ENCODE measurements at regions not wholly inside any gene's neighbourhood (a gene's known extent, or its start where the extent isn't known, plus 50 kb on each side); places are given as distances from the start of the nearest gene placed in this dataset.

- Mint-ChIP-seq H3K9me3 (no peaks in the 10 kb centered on the region), H3K27ac (no peak overlapping the region), H3K4me1 (ENCODE audit: low read depth) (no peaks in the 10 kb centered on the region), H3K4me3 (no peak overlapping the region), H3K27me3 (peaks cover 9% of the 10 kb centered on the region), H3K36me3 (ENCODE audit: low read depth) (no peaks in the 10 kb centered on the region)
- ChIA-PET POLR2A (no interaction called here), CTCF (no interaction called here)
- ATAC-seq (ENCODE audit: poor library complexity) (no peak), DNase-seq (no peak)
- Histone ChIP-seq H3K27me3 (ENCODE audit: control insufficient read depth in 1 of 2, insufficient read depth in 2 of 2, low read length in 2 of 2) (peaks cover 0 to 1% of the 10 kb centered on the region in 2 experiments), H3K27ac (ENCODE audit: low read depth in 1 of 2, low read length in 2 of 2) (no peak overlapping the region), H3K9me3 (ENCODE audit: control insufficient read depth in 1 of 2, insufficient read depth in 1 of 2, low read length in 2 of 2) (no peaks in the 10 kb centered on the region), H3K4me1 (ENCODE audit: insufficient read depth, low read length) (no peaks in the 10 kb centered on the region), H3K4me3 (ENCODE audit: low read length) (no peak overlapping the region), H3K36me3 (ENCODE audit: insufficient read depth, low read length) (no peaks in the 10 kb centered on the region)
- TF ChIP-seq CTCF (IDR thresholded peaks at IDR 0.05), result no peak
- intact Hi-C loops (cut with DNase I, micrococcal nuclease), result no loop called here
Observed at GRCh38 chr7:132044247-132044646, 487.8 kb upstream of the PODXL start.

DNA sequence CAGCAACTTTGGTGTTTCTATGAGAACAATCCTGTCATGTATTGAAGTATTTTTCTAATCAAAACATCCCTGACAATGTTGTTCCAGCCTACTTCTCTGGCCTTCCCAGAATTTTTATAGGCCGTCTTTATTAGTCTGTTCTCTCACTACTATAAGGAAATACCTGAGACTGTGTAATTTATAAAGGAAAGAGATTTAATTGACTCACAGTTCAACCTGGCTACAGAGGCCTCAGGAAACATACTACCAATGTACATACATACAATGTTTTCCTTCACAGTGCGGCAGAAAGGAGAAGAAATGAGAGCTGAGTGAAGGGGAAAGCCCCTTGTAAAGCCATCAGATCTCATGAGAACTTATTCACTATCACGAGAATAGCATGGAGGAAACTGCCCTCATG, 484.7 kb upstream of the PODXL start:
- H3K4me1 Mint-ChIP-seq (ENCODE audit: low read depth), result no peaks in the 10 kb centered on the region
- intact Hi-C loops (cut with DNase I, micrococcal nuclease), result no loop called here
- H3K4me1 ChIP-seq (ENCODE audit: insufficient read depth, low read length), result no peaks in the 10 kb centered on the region

DNA sequence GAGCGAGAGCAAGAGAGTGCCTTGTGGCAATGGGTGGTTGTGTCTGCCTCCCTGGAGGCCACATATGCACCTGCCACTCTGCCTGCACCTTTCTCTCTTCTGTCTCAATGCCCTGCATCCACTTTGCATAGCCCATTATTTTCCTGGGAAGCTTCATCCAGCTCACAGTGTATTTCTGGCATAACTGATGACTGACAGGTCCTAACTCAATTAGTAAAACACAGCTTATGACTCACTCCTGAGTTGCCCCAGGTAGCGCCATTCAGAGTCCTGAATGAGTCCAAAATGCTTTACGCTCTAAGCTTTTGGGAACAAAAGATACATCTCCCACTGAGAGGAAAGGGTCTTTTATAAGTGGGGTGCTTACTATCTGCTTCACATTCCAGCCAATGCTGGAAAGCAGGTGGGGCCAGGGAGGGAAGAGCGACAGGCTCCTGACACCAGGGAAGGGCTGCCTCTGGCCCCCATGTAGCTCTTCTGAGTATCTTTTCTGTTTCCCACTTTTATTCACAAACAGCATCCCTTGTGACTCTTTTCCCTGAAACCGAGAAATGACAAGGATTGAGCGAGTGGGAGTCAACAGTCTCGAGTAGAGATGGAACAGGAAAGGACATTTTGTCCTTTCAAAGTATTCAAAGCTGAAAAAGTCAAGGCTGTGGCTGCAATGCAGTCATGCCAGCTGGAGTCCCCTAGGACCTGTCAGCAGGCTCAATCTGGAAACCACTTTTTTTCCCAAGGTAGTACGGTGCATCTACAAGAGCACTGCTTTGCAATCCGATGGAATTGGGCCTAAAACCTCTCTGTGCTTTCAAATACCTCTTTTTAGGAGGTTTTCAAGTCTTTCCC, 479.3 kb upstream of the PODXL start:
- POLR2A ChIA-PET, result interaction anchor here (0.5 kb wide), 1 partner anchor 1316 kb away, joined by 3 read pairs; no protein-coding TSS in a partner anchor
- Mint-ChIP-seq H3K36me3 (ENCODE audit: low read depth) (no peaks in the 10 kb centered on the region), H3K4me1 (ENCODE audit: low read depth) (no peaks in the 10 kb centered on the region), H3K9me3 (no peaks in the 10 kb centered on the region), H3K27ac (no peak overlapping the region), H3K27me3 (peaks cover 21% of the 10 kb centered on the region), H3K4me3 (no peak overlapping the region)
- no peaks in the 10 kb centered on the region for H3K4me1 ChIP-seq (ENCODE audit: insufficient read depth, low read length)
- no peak for DNase-seq
- intact Hi-C loops (cut with DNase I, micrococcal nuclease), result no loop called here
- no peak overlapping the region for H3K4me3 ChIP-seq (ENCODE audit: low read length)
- ATAC-seq (ENCODE audit: poor library complexity), result no peak
- H3K9me3 ChIP-seq (ENCODE audit: control insufficient read depth in 1 of 2, insufficient read depth in 1 of 2, low read length in 2 of 2), result no peaks in the 10 kb centered on the region
- CTCF ChIA-PET, result no interaction called here
- H3K36me3 ChIP-seq (ENCODE audit: insufficient read depth, low read length), result no peaks in the 10 kb centered on the region
- no peak overlapping the region for H3K27ac ChIP-seq (ENCODE audit: low read depth in 1 of 2, low read length in 2 of 2)
- H3K27me3 ChIP-seq (ENCODE audit: control insufficient read depth in 1 of 2, insufficient read depth in 2 of 2, low read length in 2 of 2), result peaks cover 2 to 8% of the 10 kb centered on the region in 2 experiments
- TF ChIP-seq CTCF (IDR thresholded peaks at IDR 0.05), result no peak

More for the DNA sequence above, 484.7 kb upstream of the PODXL start:
- H3K27me3 ChIP-seq (ENCODE audit: control insufficient read depth in 1 of 2, insufficient read depth in 2 of 2, low read length in 2 of 2), result peaks cover 2 to 8% of the 10 kb centered on the region in 2 experiments
- H3K27ac ChIP-seq (ENCODE audit: low read depth in 1 of 2, low read length in 2 of 2), result no peak overlapping the region
- H3K36me3 ChIP-seq (ENCODE audit: insufficient read depth, low read length), result no peaks in the 10 kb centered on the region
- no peak overlapping the region for H3K4me3 Mint-ChIP-seq
- ChIA-PET POLR2A (no interaction called here), CTCF (no interaction called here)
- H3K9me3 ChIP-seq (ENCODE audit: control insufficient read depth in 1 of 2, insufficient read depth in 1 of 2, low read length in 2 of 2), result no peaks in the 10 kb centered on the region
- H3K27ac Mint-ChIP-seq, result no peak overlapping the region
- peaks cover 20% of the 10 kb centered on the region for H3K27me3 Mint-ChIP-seq
- no peaks in the 10 kb centered on the region for H3K9me3 Mint-ChIP-seq
- ATAC-seq (ENCODE audit: poor library complexity), result no peak
- no peak for TF ChIP-seq CTCF (IDR thresholded peaks at IDR 0.05)
- no peak overlapping the region for H3K4me3 ChIP-seq (ENCODE audit: low read length)
- H3K36me3 Mint-ChIP-seq (ENCODE audit: low read depth), result no peaks in the 10 kb centered on the region
- DNase-seq, result no peak
